ENCODE measurements at regions not wholly inside any gene's neighbourhood (a gene's known extent, or its start where the extent isn't known, plus 50 kb on each side); places are given as distances from the start of the nearest gene placed in this dataset.

DNA sequence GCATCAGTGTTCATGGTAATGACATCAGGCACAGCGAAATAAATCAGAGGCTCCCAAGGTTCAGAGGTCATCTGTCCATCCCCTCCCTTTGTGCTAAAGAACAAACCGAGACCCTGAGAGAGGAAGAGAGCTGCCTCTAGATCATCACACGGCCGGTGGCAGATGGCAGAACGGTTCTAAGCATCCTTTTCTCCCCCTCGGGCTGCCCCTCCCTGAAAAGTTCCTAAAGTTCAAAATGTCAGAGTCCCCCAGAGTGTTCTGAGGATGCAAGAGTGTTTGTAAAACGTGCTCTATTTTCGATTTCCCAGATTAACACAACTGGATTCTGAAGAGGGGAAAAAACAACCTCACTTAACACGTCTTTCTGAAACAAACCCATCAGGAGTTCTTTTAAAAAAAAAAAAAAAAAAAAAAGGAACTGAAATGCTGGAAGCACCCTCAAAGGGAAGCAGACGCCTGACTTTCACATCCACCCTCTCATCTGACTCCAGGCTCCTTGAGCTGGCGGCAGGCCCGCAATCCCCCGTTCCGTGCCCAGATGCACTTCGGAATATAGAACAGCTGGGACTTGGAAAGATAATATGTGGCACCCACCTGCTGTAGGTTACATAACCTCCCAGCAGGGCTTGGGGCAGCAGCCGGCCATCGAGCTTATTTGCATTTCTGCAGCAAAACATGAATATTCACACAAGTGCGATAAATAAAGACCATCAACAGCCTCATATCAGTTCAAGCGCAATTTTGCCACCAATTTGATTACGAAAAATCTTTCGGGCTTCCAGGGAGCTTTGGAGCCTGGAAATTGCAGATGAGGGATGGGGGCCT lies 115.5 kb upstream of the SMURF2 start:
- TF ChIP-seq POLR2A (IDR thresholded peaks at IDR 0.05): no peak
- TF ChIP-seq, protein P1, sequence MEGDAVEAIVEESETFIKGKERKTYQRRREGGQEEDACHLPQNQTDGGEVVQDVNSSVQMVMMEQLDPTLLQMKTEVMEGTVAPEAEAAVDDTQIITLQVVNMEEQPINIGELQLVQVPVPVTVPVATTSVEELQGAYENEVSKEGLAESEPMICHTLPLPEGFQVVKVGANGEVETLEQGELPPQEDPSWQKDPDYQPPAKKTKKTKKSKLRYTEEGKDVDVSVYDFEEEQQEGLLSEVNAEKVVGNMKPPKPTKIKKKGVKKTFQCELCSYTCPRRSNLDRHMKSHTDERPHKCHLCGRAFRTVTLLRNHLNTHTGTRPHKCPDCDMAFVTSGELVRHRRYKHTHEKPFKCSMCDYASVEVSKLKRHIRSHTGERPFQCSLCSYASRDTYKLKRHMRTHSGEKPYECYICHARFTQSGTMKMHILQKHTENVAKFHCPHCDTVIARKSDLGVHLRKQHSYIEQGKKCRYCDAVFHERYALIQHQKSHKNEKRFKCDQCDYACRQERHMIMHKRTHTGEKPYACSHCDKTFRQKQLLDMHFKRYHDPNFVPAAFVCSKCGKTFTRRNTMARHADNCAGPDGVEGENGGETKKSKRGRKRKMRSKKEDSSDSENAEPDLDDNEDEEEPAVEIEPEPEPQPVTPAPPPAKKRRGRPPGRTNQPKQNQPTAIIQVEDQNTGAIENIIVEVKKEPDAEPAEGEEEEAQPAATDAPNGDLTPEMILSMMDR (IDR thresholded peaks at IDR 0.05): no peak

Measured in testis (tissue), 2 donors.